ENCODE measurements at regions not wholly inside any gene's neighbourhood (a gene's known extent, or its start where the extent isn't known, plus 50 kb on each side); places are given as distances from the start of the nearest gene placed in this dataset.

DNA sequence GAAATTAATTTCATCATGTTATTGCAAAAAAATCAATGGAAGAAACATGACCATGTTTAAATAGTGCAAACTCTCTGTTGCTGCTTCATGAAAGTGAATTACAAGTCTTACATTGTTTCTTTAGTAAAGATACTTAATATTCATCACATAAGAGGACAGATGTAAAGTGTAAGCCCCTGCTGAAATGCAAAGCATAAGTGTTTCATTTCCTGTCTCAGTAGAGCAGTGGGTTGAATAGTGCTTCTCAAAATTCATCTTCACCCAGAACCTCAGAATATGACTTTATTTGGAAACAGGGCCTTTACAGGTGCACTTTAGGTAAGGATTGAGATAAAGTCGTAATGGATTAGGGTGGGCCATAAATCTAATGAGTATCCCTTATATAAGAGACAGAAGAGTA is 738.4 kb upstream of the RGS18 start:
- Histone ChIP-seq H3K27ac (ENCODE audit: low read depth, low read length) (no peak overlapping the region), H3K9me3 (ENCODE audit: insufficient read depth, low read depth, low read length) (no peaks in the 10 kb centered on the region), H3K9ac (ENCODE audit: low read length) (no peak overlapping the region), H3K27me3 (ENCODE audit: insufficient read depth, low read length) (no peaks in the 10 kb centered on the region), H3K4me2 (ENCODE audit: low read length) (no peak overlapping the region), H3K79me2 (ENCODE audit: insufficient read depth, low read length) (no peaks in the 10 kb centered on the region), H3K36me3 (ENCODE audit: insufficient read depth, low read length) (no peaks in the 10 kb centered on the region), H4K20me1 (ENCODE audit: insufficient read depth, low read length) (no peaks in the 10 kb centered on the region), H3K4me3 (ENCODE audit: insufficient read depth, low read depth, low read length) (no peak overlapping the region), H2AFZ (ENCODE audit: low read depth, low read length) (no peak overlapping the region), H3K4me1 (ENCODE audit: insufficient read depth, low read length) (no peaks in the 10 kb centered on the region)
- DNase-seq (ENCODE audit: low read depth): no peak
- Mint-ChIP-seq H3K9me3 (ENCODE audit: unreplicated experiment) (no peaks in the 10 kb centered on the region), H3K36me3 (ENCODE audit: low read depth, unreplicated experiment) (no peaks in the 10 kb centered on the region), H3K27me3 (ENCODE audit: low read depth, unreplicated experiment) (no peaks in the 10 kb centered on the region), H3K4me1 (ENCODE audit: low read depth, unreplicated experiment) (no peaks in the 10 kb centered on the region), H3K4me3 (ENCODE audit: unreplicated experiment) (no peak overlapping the region), H3K27ac (ENCODE audit: unreplicated experiment) (no peak overlapping the region)
- TF ChIP-seq EZH2 (IDR thresholded peaks at IDR 0.05; ENCODE audit: insufficient read depth, low read length): no peak
- TF ChIP-seq, protein P1, sequence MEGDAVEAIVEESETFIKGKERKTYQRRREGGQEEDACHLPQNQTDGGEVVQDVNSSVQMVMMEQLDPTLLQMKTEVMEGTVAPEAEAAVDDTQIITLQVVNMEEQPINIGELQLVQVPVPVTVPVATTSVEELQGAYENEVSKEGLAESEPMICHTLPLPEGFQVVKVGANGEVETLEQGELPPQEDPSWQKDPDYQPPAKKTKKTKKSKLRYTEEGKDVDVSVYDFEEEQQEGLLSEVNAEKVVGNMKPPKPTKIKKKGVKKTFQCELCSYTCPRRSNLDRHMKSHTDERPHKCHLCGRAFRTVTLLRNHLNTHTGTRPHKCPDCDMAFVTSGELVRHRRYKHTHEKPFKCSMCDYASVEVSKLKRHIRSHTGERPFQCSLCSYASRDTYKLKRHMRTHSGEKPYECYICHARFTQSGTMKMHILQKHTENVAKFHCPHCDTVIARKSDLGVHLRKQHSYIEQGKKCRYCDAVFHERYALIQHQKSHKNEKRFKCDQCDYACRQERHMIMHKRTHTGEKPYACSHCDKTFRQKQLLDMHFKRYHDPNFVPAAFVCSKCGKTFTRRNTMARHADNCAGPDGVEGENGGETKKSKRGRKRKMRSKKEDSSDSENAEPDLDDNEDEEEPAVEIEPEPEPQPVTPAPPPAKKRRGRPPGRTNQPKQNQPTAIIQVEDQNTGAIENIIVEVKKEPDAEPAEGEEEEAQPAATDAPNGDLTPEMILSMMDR (IDR thresholded peaks at IDR 0.05; ENCODE audit: insufficient read depth, low read depth, low read length): no peak
- no peak for FAIRE-seq

DNA sequence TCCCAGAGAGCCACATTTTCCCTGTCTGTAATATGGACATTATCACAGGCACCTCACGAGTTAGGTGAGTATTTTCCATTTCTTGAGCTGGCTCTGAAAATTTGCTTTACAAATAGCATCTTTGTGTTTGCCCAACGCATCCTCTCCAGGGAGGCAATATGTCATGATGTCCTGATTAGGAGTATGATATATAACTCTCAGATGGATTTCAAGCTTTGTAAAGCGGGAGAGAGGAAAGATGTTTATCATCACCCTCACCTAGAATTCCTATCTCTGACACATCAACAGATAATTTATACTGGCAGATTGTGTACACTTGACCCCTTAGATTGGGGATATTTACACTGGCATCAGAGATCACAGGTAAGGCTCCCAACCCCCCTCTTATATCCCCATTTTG is 730.7 kb upstream of the RGS18 start:
- Mint-ChIP-seq H3K27ac (ENCODE audit: unreplicated experiment) (no peak overlapping the region), H3K27me3 (ENCODE audit: low read depth, unreplicated experiment) (no peaks in the 10 kb centered on the region), H3K4me3 (ENCODE audit: unreplicated experiment) (no peak overlapping the region), H3K4me1 (ENCODE audit: low read depth, unreplicated experiment) (no peaks in the 10 kb centered on the region), H3K9me3 (ENCODE audit: unreplicated experiment) (no peaks in the 10 kb centered on the region), H3K36me3 (ENCODE audit: low read depth, unreplicated experiment) (no peaks in the 10 kb centered on the region)
- no peak for TF ChIP-seq EZH2 (IDR thresholded peaks at IDR 0.05; ENCODE audit: insufficient read depth, low read length)
- TF ChIP-seq, protein P1 (IDR thresholded peaks at IDR 0.05; ENCODE audit: insufficient read depth, low read depth, low read length): no peak
- H3K79me2 ChIP-seq (ENCODE audit: insufficient read depth, low read length): no peaks in the 10 kb centered on the region
- H3K9me3 ChIP-seq (ENCODE audit: insufficient read depth, low read depth, low read length): no peaks in the 10 kb centered on the region
- no peaks in the 10 kb centered on the region for H4K20me1 ChIP-seq (ENCODE audit: insufficient read depth, low read length)
- no peak for DNase-seq (ENCODE audit: low read depth)
- H3K4me1 ChIP-seq (ENCODE audit: insufficient read depth, low read length): no peaks in the 10 kb centered on the region
- H3K36me3 ChIP-seq (ENCODE audit: insufficient read depth, low read length): no peaks in the 10 kb centered on the region
- no peak overlapping the region for H2AFZ ChIP-seq (ENCODE audit: low read depth, low read length)
- no peak overlapping the region for H3K4me3 ChIP-seq (ENCODE audit: insufficient read depth, low read depth, low read length)
- no peak overlapping the region for H3K27ac ChIP-seq (ENCODE audit: low read depth, low read length)
- no peaks in the 10 kb centered on the region for H3K27me3 ChIP-seq (ENCODE audit: insufficient read depth, low read length)
- H3K4me2 ChIP-seq (ENCODE audit: low read length): no peak overlapping the region
- no peak overlapping the region for H3K9ac ChIP-seq (ENCODE audit: low read length)
- no peak for FAIRE-seq

DNA sequence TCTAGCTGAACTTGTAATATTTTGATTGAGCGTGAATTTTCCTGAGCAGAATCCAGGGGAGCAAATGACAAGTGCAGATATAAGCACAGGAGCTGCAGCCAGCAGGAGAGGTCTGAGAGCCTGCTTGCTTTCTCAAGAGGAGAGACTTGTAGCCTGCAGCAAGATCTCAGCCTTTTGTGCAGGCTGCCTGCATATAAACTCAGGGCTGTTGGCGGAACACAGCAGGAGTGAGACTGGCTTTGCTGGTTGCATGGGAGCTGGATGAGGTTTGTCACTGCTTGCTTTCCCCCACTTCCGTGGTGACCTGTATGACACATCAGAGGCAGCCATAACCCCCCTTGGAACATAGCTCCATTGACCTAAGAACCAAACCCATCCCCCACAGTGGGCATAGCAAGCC is 725.4 kb upstream of the RGS18 start:
- H3K79me2 ChIP-seq (ENCODE audit: insufficient read depth, low read length): no peaks in the 10 kb centered on the region
- Mint-ChIP-seq H3K27me3 (ENCODE audit: low read depth, unreplicated experiment) (no peaks in the 10 kb centered on the region), H3K9me3 (ENCODE audit: unreplicated experiment) (peaks cover 3% of the 10 kb centered on the region), H3K4me3 (ENCODE audit: unreplicated experiment) (no peak overlapping the region), H3K4me1 (ENCODE audit: low read depth, unreplicated experiment) (peaks cover 2% of the 10 kb centered on the region), H3K27ac (ENCODE audit: unreplicated experiment) (no peak overlapping the region), H3K36me3 (ENCODE audit: low read depth, unreplicated experiment) (no peaks in the 10 kb centered on the region)
- no peak for FAIRE-seq
- H3K4me1 ChIP-seq (ENCODE audit: insufficient read depth, low read length): no peaks in the 10 kb centered on the region
- H3K4me2 ChIP-seq (ENCODE audit: low read length): no peak overlapping the region
- no peak overlapping the region for H3K27ac ChIP-seq (ENCODE audit: low read depth, low read length)
- no peak for DNase-seq (ENCODE audit: low read depth)
- TF ChIP-seq EZH2 (IDR thresholded peaks at IDR 0.05; ENCODE audit: insufficient read depth, low read length): no peak
- TF ChIP-seq, protein P1 (IDR thresholded peaks at IDR 0.05; ENCODE audit: insufficient read depth, low read depth, low read length): no peak
- H3K9me3 ChIP-seq (ENCODE audit: insufficient read depth, low read depth, low read length): no peaks in the 10 kb centered on the region
- H3K36me3 ChIP-seq (ENCODE audit: insufficient read depth, low read length): no peaks in the 10 kb centered on the region
- no peak overlapping the region for H3K4me3 ChIP-seq (ENCODE audit: insufficient read depth, low read depth, low read length)
- H2AFZ ChIP-seq (ENCODE audit: low read depth, low read length): no peak overlapping the region
- H4K20me1 ChIP-seq (ENCODE audit: insufficient read depth, low read length): no peaks in the 10 kb centered on the region
- H3K27me3 ChIP-seq (ENCODE audit: insufficient read depth, low read length): no peaks in the 10 kb centered on the region
- no peak overlapping the region for H3K9ac ChIP-seq (ENCODE audit: low read length)
